Chondrocyte (in vitro differentiated cells): ENCODE measurements at regions not wholly inside any gene's neighbourhood (a gene's known extent, or its start where the extent isn't known, plus 50 kb on each side); places are given as distances from the start of the nearest gene placed in this dataset.
"Not testable (repeated sequence)": the region's sequence is repeated elsewhere in the genome, so short reads cannot be mapped to it uniquely, and the experiment has no call there.

Experiments used
- DNase-seq: peaks from one replicate; pipeline ENCODE4 v3.0.0; 2021; ENCODE audit warnings: mixed read lengths, low spot score
- H3K27ac Mint-ChIP-seq: one replicate; pipeline ENCODE4 v1.8.0; 2021; ENCODE audit warnings: mild to moderate bottlenecking, moderate library complexity, mixed read lengths; ENCODE audit not compliant: unreplicated experiment
- H3K27me3 Mint-ChIP-seq: 2 replicates; pipeline ENCODE4 v1.8.0; 2021; ENCODE audit warnings: low read depth, mixed read lengths
- H3K36me3 Mint-ChIP-seq: 2 replicates; pipeline ENCODE4 v1.8.0; 2021; ENCODE audit warnings: low read depth, mixed read lengths
- H3K4me1 Mint-ChIP-seq: 2 replicates; pipeline ENCODE4 v1.8.0; 2021; ENCODE audit warnings: low read depth, mild to moderate bottlenecking, mixed read lengths
- H3K4me3 Mint-ChIP-seq: one replicate; pipeline ENCODE4 v1.8.0; 2021; ENCODE audit warnings: mild to moderate bottlenecking, moderate library complexity, mixed read lengths; ENCODE audit not compliant: unreplicated experiment
- H3K9me3 Mint-ChIP-seq: 2 replicates; pipeline ENCODE4 v1.8.0; 2021; ENCODE audit warnings: low read depth, mixed read lengths
- TF ChIP-seq, protein P1 (sequence below): fragments of 200-600 bp; sonication (generic); IDR thresholded peaks from 2 replicates; pipeline ENCODE4 v1.5.0; 2021; ENCODE audit warnings: antibody characterized with exemption, mild to moderate bottlenecking, moderate library complexity

DNA sequence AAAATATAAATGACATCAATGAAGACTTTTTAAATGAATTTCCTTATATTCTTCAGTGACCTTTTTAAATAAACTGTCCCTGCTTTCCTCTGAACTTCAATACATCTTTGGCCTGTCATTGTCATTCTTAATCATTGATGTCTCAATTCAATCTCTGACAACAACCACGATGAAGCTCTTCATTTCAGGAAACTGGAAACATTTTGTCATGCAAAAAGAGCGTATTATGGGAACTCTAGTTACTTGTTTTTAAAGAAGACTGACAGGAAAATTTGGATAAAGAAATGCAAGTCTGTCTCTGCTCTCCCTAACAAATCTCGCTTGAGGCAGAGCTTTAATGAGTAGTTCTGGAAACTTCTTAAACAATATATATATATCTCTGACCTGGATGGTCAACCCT, 535.8 kb upstream of the ADGRL2 start:
- Mint-ChIP-seq H3K27ac (no peak overlapping the region), H3K4me3 (no peak overlapping the region), H3K4me1 (peaks cover 4% of the 10 kb centered on the region), H3K27me3 (no peaks in the 10 kb centered on the region), H3K9me3 (no peaks in the 10 kb centered on the region), H3K36me3 (no peaks in the 10 kb centered on the region)
- no peak for DNase-seq
- TF ChIP-seq, protein P1, sequence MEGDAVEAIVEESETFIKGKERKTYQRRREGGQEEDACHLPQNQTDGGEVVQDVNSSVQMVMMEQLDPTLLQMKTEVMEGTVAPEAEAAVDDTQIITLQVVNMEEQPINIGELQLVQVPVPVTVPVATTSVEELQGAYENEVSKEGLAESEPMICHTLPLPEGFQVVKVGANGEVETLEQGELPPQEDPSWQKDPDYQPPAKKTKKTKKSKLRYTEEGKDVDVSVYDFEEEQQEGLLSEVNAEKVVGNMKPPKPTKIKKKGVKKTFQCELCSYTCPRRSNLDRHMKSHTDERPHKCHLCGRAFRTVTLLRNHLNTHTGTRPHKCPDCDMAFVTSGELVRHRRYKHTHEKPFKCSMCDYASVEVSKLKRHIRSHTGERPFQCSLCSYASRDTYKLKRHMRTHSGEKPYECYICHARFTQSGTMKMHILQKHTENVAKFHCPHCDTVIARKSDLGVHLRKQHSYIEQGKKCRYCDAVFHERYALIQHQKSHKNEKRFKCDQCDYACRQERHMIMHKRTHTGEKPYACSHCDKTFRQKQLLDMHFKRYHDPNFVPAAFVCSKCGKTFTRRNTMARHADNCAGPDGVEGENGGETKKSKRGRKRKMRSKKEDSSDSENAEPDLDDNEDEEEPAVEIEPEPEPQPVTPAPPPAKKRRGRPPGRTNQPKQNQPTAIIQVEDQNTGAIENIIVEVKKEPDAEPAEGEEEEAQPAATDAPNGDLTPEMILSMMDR, result no peak

DNA sequence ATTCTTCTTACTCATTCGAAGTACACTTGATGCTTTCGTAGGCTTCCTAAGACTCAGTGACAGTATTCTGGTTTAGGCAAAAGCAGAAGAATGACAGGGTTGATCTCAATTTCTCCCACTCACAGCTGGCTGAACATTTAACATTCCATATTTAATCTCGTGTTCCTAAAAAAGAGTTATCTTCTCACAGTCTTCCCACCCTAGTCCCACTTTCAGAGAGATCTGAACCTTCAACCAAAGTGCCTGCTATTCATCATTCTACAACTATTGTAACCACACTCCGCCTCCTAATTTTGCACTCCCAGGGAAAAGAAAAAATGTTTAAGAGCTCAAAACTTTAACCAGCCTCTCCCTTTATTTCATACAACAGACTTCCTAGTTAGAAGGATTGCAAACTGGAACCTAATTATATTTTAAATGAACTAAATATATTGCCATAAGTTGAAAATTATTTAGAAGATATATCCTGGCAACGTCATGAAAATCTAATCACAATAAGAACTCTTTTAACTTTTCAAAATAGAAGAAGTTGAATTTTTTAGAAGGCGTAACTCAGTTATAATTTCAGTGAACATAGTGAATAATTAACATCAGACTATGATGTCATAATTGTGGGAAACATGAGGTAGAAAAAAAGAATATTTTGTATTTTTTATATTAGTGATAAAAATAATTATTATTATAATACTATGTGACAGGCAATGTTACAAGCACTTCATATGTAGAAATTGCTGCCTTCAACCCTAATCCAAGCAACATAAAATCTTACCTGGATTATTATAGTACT, 540.9 kb upstream of the ADGRL2 start:
- TF ChIP-seq, protein P1, result no peak
- Mint-ChIP-seq H3K36me3 (no peaks in the 10 kb centered on the region), H3K4me1 (peaks cover 7% of the 10 kb centered on the region), H3K9me3 (no peaks in the 10 kb centered on the region), H3K27ac (no peak overlapping the region), H3K4me3 (no peak overlapping the region), H3K27me3 (no peaks in the 10 kb centered on the region)
- no peak for DNase-seq

DNA sequence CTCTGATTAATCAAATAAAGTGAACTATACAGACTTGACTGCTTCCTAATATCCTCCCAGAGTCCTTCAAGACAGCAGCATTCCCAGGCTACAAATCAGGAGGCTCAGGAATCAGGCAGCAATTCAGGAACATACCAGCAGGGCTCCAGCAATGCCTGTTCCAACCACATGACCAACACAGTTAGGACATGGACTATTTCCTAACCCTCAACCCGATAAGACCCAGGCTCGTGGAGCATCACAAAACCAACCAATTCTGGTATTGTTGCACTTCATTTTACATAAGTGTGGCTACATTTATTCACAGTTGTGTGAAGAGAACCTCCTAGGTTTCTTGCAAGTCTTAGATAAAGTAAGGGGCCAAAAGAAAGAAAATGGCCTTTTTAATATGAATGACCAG, 546.2 kb upstream of the ADGRL2 start:
- Mint-ChIP-seq H3K27ac (no peak overlapping the region), H3K27me3 (no peaks in the 10 kb centered on the region), H3K9me3 (no peaks in the 10 kb centered on the region), H3K4me1 (peaks cover 7% of the 10 kb centered on the region), H3K4me3 (no peak overlapping the region), H3K36me3 (no peaks in the 10 kb centered on the region)
- TF ChIP-seq, protein P1, result peak; percentile 35
- DNase-seq, result no peak

DNA sequence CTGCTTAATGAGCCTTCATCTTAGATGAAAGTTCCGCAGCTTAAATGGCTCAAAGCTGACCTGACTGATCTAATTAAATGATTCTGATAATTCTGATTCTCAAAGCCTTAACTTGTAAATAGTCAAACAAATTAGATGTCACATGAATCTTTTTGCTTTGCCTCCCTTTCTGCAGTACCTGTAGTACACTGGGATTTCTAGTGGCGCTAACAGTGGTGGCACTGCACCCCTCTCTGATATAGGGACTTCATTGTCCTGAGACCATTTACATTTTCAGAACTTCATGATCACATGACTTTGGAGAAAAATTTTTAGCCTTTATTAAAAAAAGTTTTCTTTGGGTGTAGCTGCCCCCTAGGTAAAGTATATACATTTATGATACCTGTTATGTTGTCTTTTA, 546.7 kb upstream of the ADGRL2 start:
- Mint-ChIP-seq H3K9me3 (no peaks in the 10 kb centered on the region), H3K4me3 (no peak overlapping the region), H3K27ac (no peak overlapping the region), H3K4me1 (peaks cover 7% of the 10 kb centered on the region), H3K27me3 (no peaks in the 10 kb centered on the region), H3K36me3 (no peaks in the 10 kb centered on the region)
- TF ChIP-seq, protein P1, result no peak
- DNase-seq, result no peak

DNA sequence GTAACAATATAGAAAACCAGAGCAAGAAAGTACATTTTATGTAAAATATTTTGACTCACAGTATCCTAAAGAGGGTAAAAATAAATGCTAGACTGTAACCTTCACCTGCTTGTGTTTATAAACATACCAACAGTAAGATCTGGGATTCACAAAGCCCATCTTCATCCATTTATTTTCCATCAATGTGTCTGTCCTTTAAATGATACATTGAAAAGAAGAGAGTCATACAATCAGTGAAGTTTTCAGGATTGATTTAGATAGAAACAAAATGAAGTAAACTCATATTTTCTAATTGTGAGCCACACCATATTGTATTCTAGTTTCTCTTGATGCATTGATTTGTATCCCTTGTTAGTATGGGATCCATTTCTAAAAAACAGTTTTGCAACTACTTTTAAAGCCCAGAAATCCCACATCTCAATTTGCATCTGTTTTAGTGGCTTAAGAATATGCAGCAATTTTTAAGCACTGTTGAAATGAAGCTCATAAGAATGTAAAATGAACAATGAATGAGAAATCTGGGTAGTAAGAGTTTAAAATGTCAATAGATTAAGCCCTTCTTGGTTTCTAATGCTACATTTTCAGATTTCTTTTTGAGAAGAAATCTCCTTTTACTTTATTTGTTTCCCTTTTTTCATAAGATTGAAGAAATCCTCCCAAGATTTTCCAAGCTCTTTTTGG, 548.1 kb upstream of the ADGRL2 start:
- H3K27me3 Mint-ChIP-seq, result no peaks in the 10 kb centered on the region
- DNase-seq, result no peak
- H3K9me3 Mint-ChIP-seq, result no peaks in the 10 kb centered on the region
- no peak overlapping the region for H3K27ac Mint-ChIP-seq
- H3K4me3 Mint-ChIP-seq, result no peak overlapping the region
- no peaks in the 10 kb centered on the region for H3K36me3 Mint-ChIP-seq
- TF ChIP-seq, protein P1, result no peak
- peaks cover 7% of the 10 kb centered on the region for H3K4me1 Mint-ChIP-seq

DNA sequence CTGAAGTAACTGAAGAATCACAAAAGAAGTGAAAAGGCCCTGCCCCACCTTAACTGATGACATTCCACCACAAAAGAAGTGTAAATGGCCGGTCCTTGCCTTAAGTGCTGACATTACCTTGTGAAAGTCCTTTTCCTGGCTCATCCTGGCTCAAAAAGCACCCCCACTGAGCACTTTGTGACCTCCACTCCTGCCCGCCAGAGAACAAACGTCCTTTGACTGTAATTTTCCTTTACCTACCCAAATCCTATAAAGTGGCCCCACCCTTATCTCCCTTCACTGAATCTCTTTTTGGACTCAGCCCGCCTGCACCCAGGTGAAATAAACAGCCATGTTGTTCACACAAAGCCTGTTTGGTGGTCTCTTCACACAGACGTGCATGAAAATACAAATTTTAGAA, 549.9 kb upstream of the ADGRL2 start:
- H3K27ac Mint-ChIP-seq, DNase-seq, H3K9me3 Mint-ChIP-seq, H3K27me3 Mint-ChIP-seq, H3K36me3 Mint-ChIP-seq, H3K4me3 Mint-ChIP-seq, H3K4me1 Mint-ChIP-seq: not testable (repeated sequence)

DNA sequence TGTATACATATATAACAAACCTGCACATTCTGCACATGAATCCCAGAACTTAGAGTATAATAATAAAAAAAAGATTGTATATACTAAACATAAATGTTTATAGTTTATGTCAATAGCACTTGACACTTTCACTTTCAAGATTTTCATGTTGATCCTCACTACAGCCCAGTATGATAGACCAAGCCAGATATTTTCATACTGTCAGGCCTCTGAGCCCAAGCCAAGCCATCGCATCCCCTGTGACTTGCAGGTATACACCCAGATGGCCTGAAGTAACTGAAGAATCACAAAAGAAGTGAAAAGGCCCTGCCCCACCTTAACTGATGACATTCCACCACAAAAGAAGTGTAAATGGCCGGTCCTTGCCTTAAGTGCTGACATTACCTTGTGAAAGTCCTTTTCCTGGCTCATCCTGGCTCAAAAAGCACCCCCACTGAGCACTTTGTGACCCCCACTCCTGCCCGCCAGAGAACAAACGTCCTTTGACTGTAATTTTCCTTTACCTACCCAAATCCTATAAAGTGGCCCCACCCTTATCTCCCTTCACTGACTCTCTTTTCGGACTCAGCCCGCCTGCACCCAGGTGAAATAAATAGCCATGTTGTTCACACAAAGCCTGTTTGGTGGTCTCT, 555.5 kb upstream of the ADGRL2 start:
- not testable (repeated sequence) for H3K36me3 Mint-ChIP-seq, H3K9me3 Mint-ChIP-seq, H3K27me3 Mint-ChIP-seq, H3K27ac Mint-ChIP-seq, DNase-seq, H3K4me3 Mint-ChIP-seq, H3K4me1 Mint-ChIP-seq

DNA sequence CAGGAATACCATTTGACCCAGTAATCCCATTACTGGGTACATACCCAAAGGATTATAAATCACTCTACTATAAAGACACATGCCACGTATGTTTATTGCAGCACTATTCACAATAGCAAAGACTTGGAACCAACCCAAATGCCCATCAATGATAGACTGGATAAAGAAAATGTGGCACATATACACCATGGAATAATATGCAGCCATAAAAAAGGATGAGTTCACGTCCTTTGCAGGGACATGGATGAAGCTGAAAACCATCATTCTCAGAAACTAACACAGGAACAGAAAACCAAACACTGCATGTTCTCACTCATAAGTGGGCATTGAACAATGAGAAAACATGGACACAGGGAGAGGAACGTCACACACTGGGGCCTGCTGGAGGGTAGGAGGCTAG, 556.1 kb upstream of the ADGRL2 start:
- not testable (repeated sequence) for H3K27me3 Mint-ChIP-seq, H3K4me1 Mint-ChIP-seq, H3K9me3 Mint-ChIP-seq, H3K4me3 Mint-ChIP-seq, H3K36me3 Mint-ChIP-seq, H3K27ac Mint-ChIP-seq, DNase-seq
